ENCODE measurements at regions not wholly inside any gene's neighbourhood (a gene's known extent, or its start where the extent isn't known, plus 50 kb on each side); places are given as distances from the start of the nearest gene placed in this dataset.

DNA sequence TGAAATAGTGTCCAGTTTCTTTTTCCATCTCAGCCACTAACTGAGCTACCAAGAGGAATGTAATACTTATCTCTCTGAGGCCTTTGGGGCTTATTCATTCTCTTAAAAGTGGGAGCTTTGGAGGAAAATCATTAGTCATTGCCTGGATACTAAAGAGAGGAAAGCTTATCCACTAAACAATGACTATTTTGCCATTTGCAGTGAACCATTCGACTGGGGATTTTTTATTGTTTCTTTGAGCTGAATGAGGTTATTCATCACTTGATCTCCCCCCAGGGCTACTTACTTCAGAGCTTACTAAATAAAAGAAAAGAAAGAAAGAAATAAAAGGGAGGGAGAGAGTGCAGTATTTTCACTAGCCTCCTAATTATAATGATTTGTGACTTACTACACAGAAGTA, 1329.5 kb upstream of the TENM3 start:
- DNase-seq: peak; percentile 50

DNA sequence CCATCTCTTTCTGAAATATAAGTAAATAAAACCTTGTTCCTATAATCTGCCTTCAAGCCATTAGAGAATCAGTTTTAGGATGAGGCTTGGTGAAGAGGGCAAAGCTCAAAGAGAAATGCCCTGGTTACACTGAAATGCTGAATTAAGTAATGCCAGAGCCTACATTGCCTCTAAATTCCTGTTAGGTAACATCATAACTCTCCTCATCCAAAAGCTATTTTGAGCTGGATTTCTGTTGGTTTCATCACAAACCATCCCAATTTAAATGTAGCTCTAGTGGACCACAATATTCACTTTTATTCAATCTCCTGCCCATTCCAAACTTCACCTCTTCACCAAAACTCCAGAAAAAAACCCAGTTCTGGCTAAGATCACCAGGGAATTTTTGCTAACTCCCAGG, 1319.7 kb upstream of the TENM3 start:
- no peak for DNase-seq

DNA sequence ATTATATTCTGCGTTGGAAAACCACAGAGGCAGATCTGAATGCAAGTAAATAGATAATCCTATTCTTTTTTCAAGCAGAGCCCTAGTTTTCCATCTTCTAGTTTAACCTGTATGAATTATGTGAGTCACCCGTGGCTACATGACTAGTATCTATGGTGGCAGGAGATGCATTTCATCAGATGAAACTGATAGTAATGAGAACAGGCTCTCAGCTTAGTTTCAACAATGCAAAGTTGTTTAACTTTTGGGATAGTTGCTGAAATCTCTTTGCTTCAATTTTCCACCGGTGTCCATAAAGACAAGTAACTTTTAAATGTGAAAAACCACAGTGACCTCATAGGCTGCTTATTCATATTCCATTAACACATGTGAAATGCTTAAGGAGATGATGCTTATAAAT, 1317.4 kb upstream of the TENM3 start:
- no peak for DNase-seq

GRCh38 chr4:180926277-180926676, 1316.9 kb upstream of the TENM3 start:
- DNase-seq: no peak

DNA sequence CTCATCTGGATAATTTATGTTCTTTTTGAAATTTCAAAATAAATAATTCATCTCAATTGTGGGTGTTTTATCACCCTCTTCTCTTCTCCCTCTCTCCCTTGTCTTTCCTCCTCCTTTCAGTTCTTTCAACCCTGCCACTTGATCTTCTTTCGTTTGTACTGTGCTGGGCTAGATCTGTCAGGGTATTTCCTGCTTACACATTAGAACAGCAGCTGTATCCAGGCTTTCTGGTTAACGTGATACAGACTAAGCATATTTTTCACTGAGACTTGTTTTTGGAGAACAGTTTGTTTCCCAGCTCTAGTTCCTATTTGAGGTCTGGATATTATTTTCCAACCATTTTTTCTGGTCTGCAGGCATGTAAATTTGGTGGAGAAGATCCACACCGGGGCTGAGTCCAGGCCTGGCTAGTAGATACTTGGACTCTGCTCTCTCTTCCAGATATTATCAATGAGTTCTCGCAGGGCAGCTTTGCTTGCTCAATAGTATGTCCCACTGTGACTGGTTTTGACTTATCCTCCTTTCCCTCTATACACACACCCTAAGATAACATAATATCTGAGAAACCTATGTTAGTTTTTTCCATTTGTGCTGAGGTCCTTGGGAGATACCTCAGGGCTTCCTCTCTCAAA, 1310.7 kb upstream of the TENM3 start:
- DNase-seq: no peak

DNA sequence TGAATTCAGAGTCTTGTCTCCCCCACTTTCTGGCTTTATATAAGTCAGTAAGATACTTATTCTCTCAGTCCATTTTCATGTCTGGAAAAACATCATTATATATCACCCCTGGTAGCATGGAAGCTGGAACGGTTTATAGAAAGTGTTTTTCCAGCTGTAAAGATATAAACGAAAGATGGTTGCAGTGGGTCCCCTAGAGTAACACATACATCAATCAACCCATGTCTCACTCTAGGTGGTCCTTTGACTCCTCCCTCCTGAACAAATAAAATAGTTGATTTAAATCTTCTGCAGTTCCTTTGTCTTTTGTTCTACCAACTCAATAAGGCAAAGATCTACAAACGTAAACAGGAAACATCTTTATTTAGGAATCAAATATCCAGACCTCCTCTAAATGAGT, 1306.1 kb upstream of the TENM3 start:
- no peak for DNase-seq

DNA sequence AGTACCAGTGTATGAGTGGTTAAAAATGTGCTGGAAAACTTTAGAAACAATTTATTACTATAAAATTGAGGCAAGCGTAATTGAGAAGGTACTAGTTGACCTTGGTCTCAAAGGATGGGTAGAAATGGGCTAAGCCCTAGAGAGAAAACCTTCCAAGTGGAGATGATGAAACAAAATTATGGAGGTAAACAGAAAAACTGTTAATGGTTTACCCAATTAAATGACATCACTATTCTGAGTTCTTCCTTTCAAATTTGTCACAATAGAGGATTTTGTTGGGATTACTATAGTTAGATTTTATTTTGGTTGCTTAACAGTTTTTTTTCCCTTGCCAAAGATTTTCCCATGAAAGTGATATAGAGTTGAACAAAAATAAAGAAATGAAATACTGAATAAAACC, 1302.5 kb upstream of the TENM3 start:
- no peak for DNase-seq

GRCh38 chr4:180942367-180942916, 1300.8 kb upstream of the TENM3 start:
- DNase-seq: no peak

DNA sequence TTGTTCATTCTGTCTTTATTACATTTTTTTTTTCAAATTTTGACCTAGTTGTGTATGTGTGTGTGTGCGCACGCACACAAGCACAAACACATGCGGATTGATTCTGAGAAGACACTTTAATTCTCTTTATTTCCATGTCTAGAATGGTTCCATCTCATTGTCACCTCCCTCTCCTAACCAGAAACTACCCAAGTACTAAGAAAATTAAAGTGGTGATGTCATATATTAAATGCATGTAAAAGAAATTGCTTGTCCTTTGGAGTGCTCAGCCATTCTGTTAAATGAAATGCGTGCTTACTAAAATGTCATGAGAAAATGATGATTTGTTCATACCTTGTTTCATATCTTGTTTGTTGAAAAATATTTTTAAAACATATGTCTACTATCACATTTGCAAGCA, 1297.0 kb upstream of the TENM3 start:
- no peak for DNase-seq

DNA sequence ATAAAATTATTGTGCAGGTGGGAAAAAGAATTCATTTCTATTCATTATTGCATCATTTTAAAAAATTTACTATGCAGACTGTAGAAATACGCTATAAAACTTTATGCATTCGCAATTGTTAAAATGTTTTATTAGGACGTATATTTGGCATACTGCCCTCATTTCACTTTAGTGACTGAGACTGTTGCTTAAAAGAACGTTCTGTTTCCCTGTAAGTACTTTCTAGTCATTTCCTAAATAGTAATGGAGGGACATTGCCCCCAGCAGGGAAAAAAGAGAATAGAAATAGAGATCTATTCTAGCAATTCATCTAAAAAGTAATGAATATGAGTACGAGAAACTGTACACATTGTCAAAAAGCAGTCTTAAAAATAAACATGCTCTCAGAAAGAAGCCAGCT, 1295.8 kb upstream of the TENM3 start:
- no peak for DNase-seq

DNA sequence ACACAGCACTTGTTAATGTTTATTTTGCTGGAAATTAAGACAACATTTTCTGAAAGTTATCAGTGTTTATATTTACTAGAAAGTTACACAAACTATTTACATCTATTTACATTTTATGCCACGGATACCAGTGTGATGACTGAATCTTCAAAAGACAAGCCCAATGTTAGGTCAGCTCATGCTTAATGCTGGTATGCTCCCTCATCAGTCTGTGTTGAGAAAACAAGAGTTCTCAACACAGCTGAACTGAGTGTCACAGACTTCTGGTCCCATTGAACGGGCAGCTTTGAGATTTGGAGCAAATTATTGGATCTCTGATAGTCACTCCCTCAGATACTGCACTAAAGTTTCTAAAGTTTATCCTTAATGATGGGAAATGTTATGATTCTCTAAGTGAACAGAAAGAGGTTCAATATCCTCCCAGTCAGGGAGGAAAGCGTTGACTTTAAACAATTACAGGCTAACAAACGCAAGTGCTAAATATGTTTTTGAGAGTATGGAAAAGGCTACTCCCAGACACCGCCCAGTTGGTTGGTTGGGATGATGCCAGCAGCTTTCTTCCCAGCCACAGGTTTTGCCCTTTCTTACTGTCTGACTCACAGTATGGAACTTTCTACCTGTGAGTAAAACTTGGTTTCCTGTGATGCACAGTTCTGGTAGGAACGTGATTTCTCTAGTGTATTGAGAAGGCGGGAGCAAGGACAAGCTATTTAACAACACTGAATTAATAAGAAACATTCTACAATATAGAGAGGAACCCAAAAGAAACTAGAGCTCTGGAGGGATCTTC, 1293.6 kb upstream of the TENM3 start:
- DNase-seq: no peak

GRCh38 chr4:180950377-180950776, 1292.8 kb upstream of the TENM3 start:
- no peak for DNase-seq

DNA sequence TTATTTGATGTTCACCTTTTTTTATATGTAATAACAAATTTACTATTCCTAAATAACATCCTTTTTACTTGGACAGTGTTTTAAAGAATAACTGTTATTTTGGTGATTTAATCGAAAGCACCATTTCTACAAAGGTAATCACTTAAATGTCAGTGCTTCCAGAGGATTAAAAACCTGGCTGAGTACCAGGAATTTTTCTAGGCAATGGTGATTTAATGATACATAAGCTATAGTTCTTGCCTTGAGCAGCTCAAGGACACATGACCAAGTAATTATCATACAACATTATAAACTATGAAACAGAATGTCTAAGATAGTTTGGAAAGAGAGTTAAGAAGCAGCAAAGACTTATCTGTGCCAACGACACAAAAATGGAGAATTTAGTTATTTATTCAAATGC, 1291.9 kb upstream of the TENM3 start:
- DNase-seq: no peak

- DNase-seq: no peak
Measured at GRCh38 chr4:180953572-180953971, 1289.6 kb upstream of the TENM3 start.

- DNase-seq: no peak
Measured at GRCh38 chr4:180960743-180961401, 1282.3 kb upstream of the TENM3 start.

DNA sequence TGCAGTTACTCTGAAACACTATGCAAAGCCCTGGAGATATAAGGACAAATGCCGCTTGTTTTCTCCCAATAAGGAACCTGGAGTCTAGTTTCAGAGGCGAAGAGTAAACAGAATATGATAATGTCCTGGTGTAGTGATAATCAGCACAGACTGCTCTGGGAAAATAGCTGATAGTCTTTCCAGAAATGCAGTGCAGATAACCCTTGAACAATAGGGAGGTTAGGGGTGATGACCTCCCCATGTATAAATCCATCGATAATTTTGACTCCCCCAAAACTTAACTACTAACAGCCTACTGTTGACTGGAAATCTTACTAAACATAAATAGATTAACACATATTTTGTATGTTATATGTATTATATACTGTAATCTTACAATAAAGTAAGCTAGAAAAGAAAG, 1280.9 kb upstream of the TENM3 start:
- DNase-seq: no peak

GRCh38 chr4:180966312-180966711, 1276.9 kb upstream of the TENM3 start:
- DNase-seq: no peak

DNA sequence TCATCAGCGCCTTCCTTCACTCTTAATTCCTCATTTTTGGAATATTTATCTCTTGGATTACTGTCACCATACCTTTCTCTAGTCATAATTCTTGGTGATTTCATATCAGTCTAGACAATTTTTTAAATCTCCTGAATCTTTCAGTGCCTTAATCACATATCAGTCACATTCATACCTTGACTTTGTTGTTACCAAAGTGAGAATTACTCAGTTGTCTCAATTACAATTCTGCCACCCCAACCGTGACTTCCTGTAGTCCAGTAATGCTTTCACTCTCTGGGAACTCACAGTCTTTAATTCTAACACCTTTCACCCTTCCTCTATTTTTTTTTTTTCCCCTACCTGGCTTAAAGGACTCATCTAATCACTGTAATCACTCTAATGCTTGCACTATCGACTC, 1275.3 kb upstream of the TENM3 start:
- no peak for DNase-seq

DNA sequence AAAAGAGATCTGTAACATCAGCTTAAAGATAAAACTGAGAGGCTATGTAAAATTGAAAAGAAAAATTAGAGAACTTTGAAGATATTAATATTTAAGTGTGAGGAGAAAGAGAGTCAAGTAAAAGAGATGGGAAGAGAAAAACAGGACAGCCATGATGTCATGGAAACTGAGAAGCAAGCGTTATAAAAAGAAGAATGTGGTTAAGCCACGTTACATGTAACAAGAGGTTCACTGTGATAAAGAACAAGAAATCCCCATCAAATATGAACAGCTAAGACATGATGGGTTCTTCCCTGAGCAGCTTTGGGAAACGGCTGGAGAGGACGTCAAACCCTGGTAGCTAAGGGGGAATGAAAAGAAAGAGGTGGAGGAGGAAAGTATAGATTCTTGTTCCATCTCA, 1269.3 kb upstream of the TENM3 start:
- no peak for DNase-seq

DNA sequence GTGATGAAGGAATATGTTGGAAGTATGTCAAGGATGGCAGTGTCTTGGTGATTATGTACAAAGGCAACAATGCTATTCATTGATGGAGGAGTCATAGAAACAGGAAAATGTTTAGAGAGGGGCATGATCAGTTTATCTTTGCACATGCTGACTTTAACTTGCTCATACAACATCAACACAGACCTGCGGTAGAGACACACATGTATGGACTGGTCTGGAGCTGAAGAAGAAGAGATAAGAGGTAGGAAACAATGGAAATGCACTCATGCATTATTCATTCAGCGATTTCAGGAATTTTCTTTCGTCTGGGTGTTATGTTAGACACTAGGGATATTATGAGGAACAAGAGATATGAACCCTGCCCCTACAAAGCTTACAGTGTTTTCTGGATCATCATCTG, 1252.3 kb upstream of the TENM3 start:
- no peak for DNase-seq

DNA sequence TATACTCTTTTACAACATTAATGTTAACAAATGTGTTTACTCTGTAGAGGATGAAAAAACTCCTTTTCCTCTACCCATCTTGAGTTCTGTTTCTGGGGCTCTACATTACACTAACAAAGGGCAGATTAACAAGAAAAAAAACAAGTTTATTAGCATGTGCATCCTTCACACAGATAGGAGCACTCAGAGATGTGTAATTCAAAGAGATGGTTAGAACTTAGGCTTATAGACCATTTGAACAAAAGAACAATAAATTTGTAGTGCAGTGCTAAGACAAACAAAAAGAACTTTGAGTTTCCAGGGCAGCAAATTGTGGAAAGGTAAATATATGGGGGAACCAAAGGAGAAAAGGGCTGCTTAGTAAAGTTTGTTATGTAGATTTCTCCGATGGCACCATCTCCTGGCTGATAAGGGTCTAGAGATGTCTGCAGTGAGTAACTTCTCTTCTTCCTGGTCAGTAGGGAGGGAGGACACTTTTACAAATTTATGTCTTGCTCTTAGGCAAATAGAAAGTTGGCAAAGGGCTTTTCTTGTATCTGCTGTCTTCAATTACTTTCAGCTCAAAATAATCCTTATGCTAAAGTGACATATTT, 1249.9 kb upstream of the TENM3 start:
- DNase-seq: no peak

DNA sequence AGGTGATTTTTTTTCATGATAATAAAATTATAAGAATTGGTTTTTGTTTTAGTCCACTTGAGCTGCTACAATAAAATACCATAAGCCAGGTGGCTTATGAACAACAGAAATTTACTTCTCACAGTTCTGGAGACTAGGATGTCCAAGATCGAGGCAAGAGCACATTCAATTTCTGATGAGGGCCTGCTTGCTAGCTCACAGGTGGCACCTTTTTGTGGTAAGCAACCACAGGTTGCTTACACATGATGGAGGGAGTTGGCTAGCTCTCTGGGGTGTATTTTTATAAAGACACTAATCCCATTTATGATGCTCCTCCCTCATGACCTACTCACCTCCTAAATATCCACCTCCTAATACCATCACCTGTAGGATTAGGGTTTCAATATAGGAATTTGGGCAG, 1248.5 kb upstream of the TENM3 start:
- no peak for DNase-seq

- no peak for DNase-seq
Measured at GRCh38 chr4:180999217-180999616, 1244.0 kb upstream of the TENM3 start.

GRCh38 chr4:181004056-181004455, 1239.1 kb upstream of the TENM3 start:
- DNase-seq: no peak
